ENCODE measurements at regions not wholly inside any gene's neighbourhood (a gene's known extent, or its start where the extent isn't known, plus 50 kb on each side); places are given as distances from the start of the nearest gene placed in this dataset.

- no peak for TF ChIP-seq POLR2AphosphoS5 (IDR thresholded peaks at IDR 0.05; ENCODE audit: borderline replicate concordance, low read depth, low read length)
- TF ChIP-seq EZH2 (IDR thresholded peaks at IDR 0.05): no peak
These were observed 90.2 kb upstream of the RPL38 start for GRCh38 chr17:74113326-74113725.

Measured in SK-N-MC (cell line).